ENCODE measurements at regions not wholly inside any gene's neighbourhood (a gene's known extent, or its start where the extent isn't known, plus 50 kb on each side); places are given as distances from the start of the nearest gene placed in this dataset.

- Histone ChIP-seq H3K27ac (ENCODE audit: low read depth, low read length) (no peak overlapping the region), H3K4me1 (ENCODE audit: insufficient read depth, low read length) (no peaks in the 10 kb centered on the region), H3K36me3 (ENCODE audit: insufficient read depth, low read length) (no peaks in the 10 kb centered on the region), H3K27me3 (ENCODE audit: insufficient read depth, low read length) (no peaks in the 10 kb centered on the region), H3K9me3 (ENCODE audit: insufficient read depth, low read depth, low read length) (no peaks in the 10 kb centered on the region), H3K9ac (ENCODE audit: low read depth, low read length) (no peak overlapping the region), H3K4me3 (ENCODE audit: low read length) (no peak overlapping the region)
- WGBS: 100% methylated on average over 1 of the region's 4 CpGs
Observed at GRCh38 chr10:76665029-76665428, 972.6 kb downstream of the KCNMA1 start.

- no peak overlapping the region for H3K4me3 ChIP-seq (ENCODE audit: low read length)
- no peaks in the 10 kb centered on the region for H3K27me3 ChIP-seq (ENCODE audit: insufficient read depth, low read length)
- H3K27ac ChIP-seq (ENCODE audit: low read depth, low read length): no peak overlapping the region
Observed at GRCh38 chr10:76657337-76658012, 980.1 kb downstream of the KCNMA1 start.

GRCh38 chr10:76651154-76651553 is 986.5 kb downstream of the KCNMA1 start:
- H3K4me1 ChIP-seq (ENCODE audit: insufficient read depth, low read length): peaks cover 5% of the 10 kb centered on the region; the same call in 1 of the 2 replicates
- H3K27me3 ChIP-seq (ENCODE audit: insufficient read depth, low read length): no peaks in the 10 kb centered on the region
- H3K9me3 ChIP-seq (ENCODE audit: insufficient read depth, low read depth, low read length): no peaks in the 10 kb centered on the region
- WGBS: 95% methylated on average over 4 of the region's 4 CpGs
- H3K27ac ChIP-seq (ENCODE audit: low read depth, low read length): no peak overlapping the region
- no peak overlapping the region for H3K4me3 ChIP-seq (ENCODE audit: low read length)
- no peak overlapping the region for H3K9ac ChIP-seq (ENCODE audit: low read depth, low read length)
- no peaks in the 10 kb centered on the region for H3K36me3 ChIP-seq (ENCODE audit: insufficient read depth, low read length)

More at GRCh38 chr10:76657337-76658012, 980.1 kb downstream of the KCNMA1 start:
- Histone ChIP-seq H3K9me3 (ENCODE audit: insufficient read depth, low read depth, low read length) (no peaks in the 10 kb centered on the region), H3K9ac (ENCODE audit: low read depth, low read length) (no peak overlapping the region), H3K36me3 (ENCODE audit: insufficient read depth, low read length) (no peaks in the 10 kb centered on the region), H3K4me1 (ENCODE audit: insufficient read depth, low read length) (no peaks in the 10 kb centered on the region)

- no peaks in the 10 kb centered on the region for H3K27me3 ChIP-seq (ENCODE audit: insufficient read depth, low read length)
- no peak overlapping the region for H3K9ac ChIP-seq (ENCODE audit: low read depth, low read length)
- 100% methylated on average over 2 of the region's 3 CpGs for WGBS
- no peaks in the 10 kb centered on the region for H3K9me3 ChIP-seq (ENCODE audit: insufficient read depth, low read depth, low read length)
- H3K4me1 ChIP-seq (ENCODE audit: insufficient read depth, low read length): peaks cover 5% of the 10 kb centered on the region; the same call in 1 of the 2 replicates
- no peak overlapping the region for H3K4me3 ChIP-seq (ENCODE audit: low read length)
- no peak overlapping the region for H3K27ac ChIP-seq (ENCODE audit: low read depth, low read length)
- H3K36me3 ChIP-seq (ENCODE audit: insufficient read depth, low read length): no peaks in the 10 kb centered on the region
Observed at GRCh38 chr10:76649723-76650127, 987.9 kb downstream of the KCNMA1 start.

GRCh38 chr10:76649254-76649653 is 988.4 kb downstream of the KCNMA1 start:
- Histone ChIP-seq H3K4me3 (ENCODE audit: low read length) (no peak overlapping the region), H3K9me3 (ENCODE audit: insufficient read depth, low read depth, low read length) (no peaks in the 10 kb centered on the region), H3K36me3 (ENCODE audit: insufficient read depth, low read length) (no peaks in the 10 kb centered on the region), H3K27me3 (ENCODE audit: insufficient read depth, low read length) (no peaks in the 10 kb centered on the region), H3K4me1 (ENCODE audit: insufficient read depth, low read length) (peaks cover 5% of the 10 kb centered on the region; the same call in 1 of the 2 replicates), H3K27ac (ENCODE audit: low read depth, low read length) (no peak overlapping the region), H3K9ac (ENCODE audit: low read depth, low read length) (no peak overlapping the region)
- 94% methylated on average over 3 of the region's 3 CpGs for WGBS

- Histone ChIP-seq H3K9ac (ENCODE audit: low read depth, low read length) (no peak overlapping the region), H3K27ac (ENCODE audit: low read depth, low read length) (no peak overlapping the region), H3K9me3 (ENCODE audit: insufficient read depth, low read depth, low read length) (no peaks in the 10 kb centered on the region), H3K4me3 (ENCODE audit: low read length) (no peak overlapping the region), H3K4me1 (ENCODE audit: insufficient read depth, low read length) (peaks cover 5% of the 10 kb centered on the region; the same call in 1 of the 2 replicates), H3K27me3 (ENCODE audit: insufficient read depth, low read length) (no peaks in the 10 kb centered on the region), H3K36me3 (ENCODE audit: insufficient read depth, low read length) (no peaks in the 10 kb centered on the region)
- WGBS: 86% methylated on average over 2 of the region's 2 CpGs
Observed at GRCh38 chr10:76647301-76647700, 990.3 kb downstream of the KCNMA1 start.

- 96% methylated on average over 3 of the region's 3 CpGs for WGBS
- H3K9ac ChIP-seq (ENCODE audit: low read depth, low read length): no peak overlapping the region
- H3K27me3 ChIP-seq (ENCODE audit: insufficient read depth, low read length): no peaks in the 10 kb centered on the region
- no peak overlapping the region for H3K27ac ChIP-seq (ENCODE audit: low read depth, low read length)
- no peaks in the 10 kb centered on the region for H3K36me3 ChIP-seq (ENCODE audit: insufficient read depth, low read length)
- H3K4me3 ChIP-seq (ENCODE audit: low read length): no peak overlapping the region
- no peaks in the 10 kb centered on the region for H3K9me3 ChIP-seq (ENCODE audit: insufficient read depth, low read depth, low read length)
- peaks cover 5% of the 10 kb centered on the region; the same call in 1 of the 2 replicates for H3K4me1 ChIP-seq (ENCODE audit: insufficient read depth, low read length)
Observed at GRCh38 chr10:76645341-76645740, 992.3 kb downstream of the KCNMA1 start.

- H3K36me3 ChIP-seq (ENCODE audit: insufficient read depth, low read length): no peaks in the 10 kb centered on the region
- H3K4me1 ChIP-seq (ENCODE audit: insufficient read depth, low read length): no peaks in the 10 kb centered on the region
- WGBS: 98% methylated on average over 2 of the region's 2 CpGs
- no peaks in the 10 kb centered on the region for H3K9me3 ChIP-seq (ENCODE audit: insufficient read depth, low read depth, low read length)
- no peak overlapping the region for H3K27ac ChIP-seq (ENCODE audit: low read depth, low read length)
- H3K27me3 ChIP-seq (ENCODE audit: insufficient read depth, low read length): no peaks in the 10 kb centered on the region
- H3K4me3 ChIP-seq (ENCODE audit: low read length): no peak overlapping the region
- no peak overlapping the region for H3K9ac ChIP-seq (ENCODE audit: low read depth, low read length)
Observed at GRCh38 chr10:76644476-76644875, 993.1 kb downstream of the KCNMA1 start.

- H3K9me3 ChIP-seq (ENCODE audit: insufficient read depth, low read depth, low read length): no peaks in the 10 kb centered on the region
- no peak overlapping the region for H3K27ac ChIP-seq (ENCODE audit: low read depth, low read length)
- no peak overlapping the region for H3K9ac ChIP-seq (ENCODE audit: low read depth, low read length)
- H3K27me3 ChIP-seq (ENCODE audit: insufficient read depth, low read length): no peaks in the 10 kb centered on the region
- 92% methylated on average over 4 of the region's 4 CpGs for WGBS
- no peak overlapping the region for H3K4me3 ChIP-seq (ENCODE audit: low read length)
- H3K4me1 ChIP-seq (ENCODE audit: insufficient read depth, low read length): no peaks in the 10 kb centered on the region
- H3K36me3 ChIP-seq (ENCODE audit: insufficient read depth, low read length): no peaks in the 10 kb centered on the region
Observed at GRCh38 chr10:76643511-76643911, 994.1 kb downstream of the KCNMA1 start.

- Histone ChIP-seq H3K9me3 (ENCODE audit: insufficient read depth, low read depth, low read length) (no peaks in the 10 kb centered on the region), H3K4me3 (ENCODE audit: low read length) (no peak overlapping the region), H3K9ac (ENCODE audit: low read depth, low read length) (no peak overlapping the region), H3K36me3 (ENCODE audit: insufficient read depth, low read length) (no peaks in the 10 kb centered on the region), H3K4me1 (ENCODE audit: insufficient read depth, low read length) (no peaks in the 10 kb centered on the region), H3K27me3 (ENCODE audit: insufficient read depth, low read length) (no peaks in the 10 kb centered on the region), H3K27ac (ENCODE audit: low read depth, low read length) (no peak overlapping the region)
- WGBS: 93% methylated on average over 1 of the region's 1 CpG
Observed at GRCh38 chr10:76642358-76642757, 995.2 kb downstream of the KCNMA1 start.

GRCh38 chr10:76641215-76641614 is 996.4 kb downstream of the KCNMA1 start:
- H3K27me3 ChIP-seq (ENCODE audit: insufficient read depth, low read length): no peaks in the 10 kb centered on the region
- H3K9ac ChIP-seq (ENCODE audit: low read depth, low read length): no peak overlapping the region
- H3K4me3 ChIP-seq (ENCODE audit: low read length): no peak overlapping the region
- no peaks in the 10 kb centered on the region for H3K4me1 ChIP-seq (ENCODE audit: insufficient read depth, low read length)
- no peak overlapping the region for H3K27ac ChIP-seq (ENCODE audit: low read depth, low read length)
- no peaks in the 10 kb centered on the region for H3K9me3 ChIP-seq (ENCODE audit: insufficient read depth, low read depth, low read length)
- H3K36me3 ChIP-seq (ENCODE audit: insufficient read depth, low read length): no peaks in the 10 kb centered on the region

- no peaks in the 10 kb centered on the region for H3K9me3 ChIP-seq (ENCODE audit: insufficient read depth, low read depth, low read length)
- H3K36me3 ChIP-seq (ENCODE audit: insufficient read depth, low read length): no peaks in the 10 kb centered on the region
- H3K27ac ChIP-seq (ENCODE audit: low read depth, low read length): no peak overlapping the region
- no peaks in the 10 kb centered on the region for H3K27me3 ChIP-seq (ENCODE audit: insufficient read depth, low read length)
- 95% methylated on average over 5 of the region's 5 CpGs for WGBS
- H3K9ac ChIP-seq (ENCODE audit: low read depth, low read length): no peak overlapping the region
- no peak overlapping the region for H3K4me3 ChIP-seq (ENCODE audit: low read length)
- H3K4me1 ChIP-seq (ENCODE audit: insufficient read depth, low read length): no peaks in the 10 kb centered on the region
Observed at GRCh38 chr10:76640806-76641205, 996.8 kb downstream of the KCNMA1 start.
